GM12892 (cell line): ENCODE measurements at regions not wholly inside any gene's neighbourhood (a gene's known extent, or its start where the extent isn't known, plus 50 kb on each side); places are given as distances from the start of the nearest gene placed in this dataset.

Experiments
- POLR2A ChIP-seq: IDR thresholded peaks from 2 replicates; pipeline ENCODE4 v1.6.1; 2011; ENCODE audit warnings: low read depth, low read length, control low read depth
- POLR2AphosphoS5 ChIP-seq: IDR thresholded peaks from 2 replicates; pipeline ENCODE4 v1.6.1; 2011; ENCODE audit warnings: low read depth, low read length, control low read depth
- TAF1 ChIP-seq: IDR thresholded peaks from 2 replicates; pipeline ENCODE4 v1.6.1; 2011; ENCODE audit warnings: low read depth, mild to moderate bottlenecking, control low read depth, low read length, borderline replicate concordance

DNA sequence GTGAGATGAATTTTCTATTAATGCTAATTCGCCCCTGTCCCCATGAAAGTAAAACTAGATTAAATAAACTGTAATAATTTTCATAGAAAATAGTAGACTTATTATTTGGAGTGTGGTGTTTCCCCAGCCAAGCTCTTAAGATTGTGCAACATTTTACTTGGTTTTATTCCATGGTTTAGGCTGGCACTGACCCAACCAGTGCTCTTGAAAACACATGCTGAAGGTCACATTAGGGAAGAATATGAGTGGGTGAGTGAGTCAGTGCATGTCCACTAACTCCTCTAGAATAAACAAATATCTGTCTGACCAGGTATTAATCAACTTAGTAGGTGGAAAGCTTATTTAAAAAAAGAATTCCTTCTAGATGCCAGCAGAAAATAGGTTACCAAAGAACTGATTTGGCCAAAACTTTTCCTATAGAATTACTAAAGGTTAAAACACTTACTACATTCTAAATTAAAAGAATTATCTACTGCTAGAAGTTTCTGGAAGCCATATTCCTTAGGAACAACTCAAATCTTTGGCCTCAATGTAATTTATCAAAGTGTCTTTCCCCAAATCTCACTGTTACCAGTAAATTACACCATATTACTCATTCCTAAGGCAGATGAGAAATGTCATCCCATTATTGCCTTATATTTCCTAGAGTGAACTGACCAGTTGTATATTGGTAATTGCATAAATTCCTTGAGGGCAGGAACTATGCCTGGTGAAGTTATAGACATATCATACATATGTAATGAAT lies 89.7 kb upstream of the RGS1 start:
- no peak for TF ChIP-seq POLR2A
- TF ChIP-seq POLR2AphosphoS5, result no peak
- TF ChIP-seq TAF1, result no peak
